ENCODE measurements at regions not wholly inside any gene's neighbourhood (a gene's known extent, or its start where the extent isn't known, plus 50 kb on each side); places are given as distances from the start of the nearest gene placed in this dataset.

DNA sequence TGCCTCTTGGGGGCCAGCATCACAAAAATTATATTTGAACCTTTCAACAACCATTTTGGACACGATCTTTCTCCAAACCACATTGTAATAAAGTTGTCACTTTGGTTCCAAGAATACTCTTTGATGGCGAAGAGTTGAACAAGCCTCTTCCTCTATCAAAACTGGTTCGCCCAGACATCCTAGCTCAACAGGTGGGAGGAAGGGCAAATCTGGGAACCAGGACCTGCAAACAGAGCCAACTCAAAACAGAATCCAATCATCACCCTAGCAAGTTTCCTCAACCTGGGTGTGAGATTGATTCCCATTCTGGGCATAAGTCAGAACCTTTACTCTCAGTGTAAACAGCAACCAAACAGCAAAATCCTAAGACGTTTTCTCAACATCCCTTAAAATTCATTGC lies 141.2 kb upstream of the RREB1 start:
- Histone ChIP-seq H3K9me1 (ENCODE audit: control insufficient read depth, insufficient read depth, low read length) (no peaks in the 10 kb centered on the region), H3K4me2 (ENCODE audit: insufficient read depth, low read length) (no peak overlapping the region), H2AFZ (ENCODE audit: low read depth, low read length) (no peak overlapping the region), H3K36me3 (ENCODE audit: control insufficient read depth, insufficient read depth, low read length) (no peaks in the 10 kb centered on the region), H3K79me2 (ENCODE audit: control insufficient read depth, insufficient read depth, low read length) (no peaks in the 10 kb centered on the region), H3K27me3 (ENCODE audit: control insufficient read depth in 2 of 2, insufficient read depth in 2 of 2, low read length in 2 of 2) (no peaks in the 10 kb centered on the region), H3K27ac (ENCODE audit: extremely low read depth, low read depth, low read length) (no peak overlapping the region), H3K9ac (ENCODE audit: insufficient read depth in 1 of 2, low read depth in 2 of 2, low read length in 2 of 2) (no peak overlapping the region), H3K4me1 (replicated peaks in 1 of 2; ENCODE audit: control insufficient read depth in 2 of 2, insufficient read depth in 2 of 2, low read length in 2 of 2) (peaks cover 29 to 61% of the 10 kb centered on the region in 2 experiments; a peak in 4 of 5 replicates), H3K9me3 (replicated peaks; ENCODE audit: control insufficient read depth, insufficient read depth, low read depth, low read length) (no peaks in the 10 kb centered on the region), H4K20me1 (replicated peaks; ENCODE audit: control insufficient read depth, insufficient read depth, low read length) (no peaks in the 10 kb centered on the region), H3K4me3 (no peak overlapping the region)
- no peak for DNase-seq (ENCODE audit: extremely low read depth in 1 of 4, low spot score in 3 of 4)
- POLR2A ChIA-PET, result interaction anchor here (0.5 kb wide), 1 partner anchor 31 kb away, joined by 3 read pairs; no protein-coding TSS in a partner anchor
- no peak for FAIRE-seq
- no TSS peak for BruUV-seq (replicated peaks)
- in situ Hi-C loops (cut with MboI) (no loop called here), intact Hi-C loops (cut with micrococcal nuclease) (no loop called here)
- CTCF ChIA-PET (ENCODE audit: low intra/inter-chr PET ratio), result no interaction called here
- WGBS (ENCODE audit: insufficient coverage, low coverage, missing lambda C conversion rate), result 77% methylated on average over 4 of the region's 4 CpGs
- no peak for ATAC-seq
- TF ChIP-seq, protein P1, sequence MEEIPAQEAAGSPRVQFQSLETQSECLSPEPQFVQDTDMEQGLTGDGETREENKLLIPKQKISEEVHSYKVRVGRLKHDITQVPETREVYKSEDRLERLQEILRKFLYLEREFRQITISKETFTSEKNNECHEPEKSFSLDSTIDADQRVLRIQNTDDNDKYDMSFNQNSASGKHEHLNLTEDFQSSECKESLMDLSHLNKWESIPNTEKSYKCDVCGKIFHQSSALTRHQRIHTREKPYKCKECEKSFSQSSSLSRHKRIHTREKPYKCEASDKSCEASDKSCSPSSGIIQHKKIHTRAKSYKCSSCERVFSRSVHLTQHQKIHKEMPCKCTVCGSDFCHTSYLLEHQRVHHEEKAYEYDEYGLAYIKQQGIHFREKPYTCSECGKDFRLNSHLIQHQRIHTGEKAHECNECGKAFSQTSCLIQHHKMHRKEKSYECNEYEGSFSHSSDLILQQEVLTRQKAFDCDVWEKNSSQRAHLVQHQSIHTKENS (CRISPR knock-in tag; IDR thresholded peaks at IDR 0.05), result no peak
- TF ChIP-seq ZNF263 (CRISPR knock-in tag; IDR thresholded peaks at IDR 0.05; ENCODE audit: borderline replicate concordance) (no peak), RBM17 (IDR thresholded peaks at IDR 0.05; ENCODE audit: borderline replicate concordance, low read depth, low read length) (no peak), CBFA2T3 (IDR thresholded peaks at IDR 0.05) (no peak), HEY1 (CRISPR knock-in tag; IDR thresholded peaks at IDR 0.05; ENCODE audit: borderline replicate concordance) (no peak), XRCC3 (IDR thresholded peaks at IDR 0.05) (no peak), FOSL1 (tag; conservative IDR thresholded peaks at IDR 0.05) (no peak), STAG1 (CRISPR knock-in tag; IDR thresholded peaks at IDR 0.05; ENCODE audit: borderline replicate concordance) (no peak), ZNF24 (IDR thresholded peaks at IDR 0.05) (no peak), DDX20 (tag; IDR thresholded peaks at IDR 0.05; ENCODE audit: low read depth) (no peak), JUND (IDR thresholded peaks at IDR 0.05; ENCODE audit: borderline replicate concordance, low read depth, low read length) (no peak), JUND (tag; IDR thresholded peaks at IDR 0.05; ENCODE audit: borderline replicate concordance, low read depth, low read length) (no peak), SRSF7 (optimal IDR thresholded peaks at IDR 0.05; ENCODE audit: low read depth, low read length) (no peak), FIP1L1 (IDR thresholded peaks at IDR 0.05; ENCODE audit: low read depth, low read length, poor library complexity, severe bottlenecking) (no peak), HDAC2 (IDR thresholded peaks at IDR 0.05) (no peak)
- TF ChIP-seq, protein P2, sequence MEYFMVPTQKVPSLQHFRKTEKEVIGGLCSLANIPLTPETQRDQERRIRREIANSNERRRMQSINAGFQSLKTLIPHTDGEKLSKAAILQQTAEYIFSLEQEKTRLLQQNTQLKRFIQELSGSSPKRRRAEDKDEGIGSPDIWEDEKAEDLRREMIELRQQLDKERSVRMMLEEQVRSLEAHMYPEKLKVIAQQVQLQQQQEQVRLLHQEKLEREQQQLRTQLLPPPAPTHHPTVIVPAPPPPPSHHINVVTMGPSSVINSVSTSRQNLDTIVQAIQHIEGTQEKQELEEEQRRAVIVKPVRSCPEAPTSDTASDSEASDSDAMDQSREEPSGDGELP (CRISPR knock-in tag; IDR thresholded peaks at IDR 0.05; ENCODE audit: borderline replicate concordance), result no peak
- TF ChIP-seq, protein P3, sequence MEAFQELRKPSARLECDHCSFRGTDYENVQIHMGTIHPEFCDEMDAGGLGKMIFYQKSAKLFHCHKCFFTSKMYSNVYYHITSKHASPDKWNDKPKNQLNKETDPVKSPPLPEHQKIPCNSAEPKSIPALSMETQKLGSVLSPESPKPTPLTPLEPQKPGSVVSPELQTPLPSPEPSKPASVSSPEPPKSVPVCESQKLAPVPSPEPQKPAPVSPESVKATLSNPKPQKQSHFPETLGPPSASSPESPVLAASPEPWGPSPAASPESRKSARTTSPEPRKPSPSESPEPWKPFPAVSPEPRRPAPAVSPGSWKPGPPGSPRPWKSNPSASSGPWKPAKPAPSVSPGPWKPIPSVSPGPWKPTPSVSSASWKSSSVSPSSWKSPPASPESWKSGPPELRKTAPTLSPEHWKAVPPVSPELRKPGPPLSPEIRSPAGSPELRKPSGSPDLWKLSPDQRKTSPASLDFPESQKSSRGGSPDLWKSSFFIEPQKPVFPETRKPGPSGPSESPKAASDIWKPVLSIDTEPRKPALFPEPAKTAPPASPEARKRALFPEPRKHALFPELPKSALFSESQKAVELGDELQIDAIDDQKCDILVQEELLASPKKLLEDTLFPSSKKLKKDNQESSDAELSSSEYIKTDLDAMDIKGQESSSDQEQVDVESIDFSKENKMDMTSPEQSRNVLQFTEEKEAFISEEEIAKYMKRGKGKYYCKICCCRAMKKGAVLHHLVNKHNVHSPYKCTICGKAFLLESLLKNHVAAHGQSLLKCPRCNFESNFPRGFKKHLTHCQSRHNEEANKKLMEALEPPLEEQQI (IDR thresholded peaks at IDR 0.05), result no peak
- TF ChIP-seq, protein P4, sequence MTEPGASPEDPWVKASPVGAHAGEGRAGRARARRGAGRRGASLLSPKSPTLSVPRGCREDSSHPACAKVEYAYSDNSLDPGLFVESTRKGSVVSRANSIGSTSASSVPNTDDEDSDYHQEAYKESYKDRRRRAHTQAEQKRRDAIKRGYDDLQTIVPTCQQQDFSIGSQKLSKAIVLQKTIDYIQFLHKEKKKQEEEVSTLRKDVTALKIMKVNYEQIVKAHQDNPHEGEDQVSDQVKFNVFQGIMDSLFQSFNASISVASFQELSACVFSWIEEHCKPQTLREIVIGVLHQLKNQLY (CRISPR knock-in tag; conservative IDR thresholded peaks at IDR 0.05), result no peak
- TF ChIP-seq, protein P5, sequence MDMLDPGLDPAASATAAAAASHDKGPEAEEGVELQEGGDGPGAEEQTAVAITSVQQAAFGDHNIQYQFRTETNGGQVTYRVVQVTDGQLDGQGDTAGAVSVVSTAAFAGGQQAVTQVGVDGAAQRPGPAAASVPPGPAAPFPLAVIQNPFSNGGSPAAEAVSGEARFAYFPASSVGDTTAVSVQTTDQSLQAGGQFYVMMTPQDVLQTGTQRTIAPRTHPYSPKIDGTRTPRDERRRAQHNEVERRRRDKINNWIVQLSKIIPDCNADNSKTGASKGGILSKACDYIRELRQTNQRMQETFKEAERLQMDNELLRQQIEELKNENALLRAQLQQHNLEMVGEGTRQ (CRISPR knock-in tag; IDR thresholded peaks at IDR 0.05), result no peak

All from K562 (cell line).